Right lobe of liver (tissue), 6 donors: ENCODE measurements at regions not wholly inside any gene's neighbourhood (a gene's known extent, or its start where the extent isn't known, plus 50 kb on each side); places are given as distances from the start of the nearest gene placed in this dataset.

Experiments used
- ATAC-seq, 4 donors: fragments of 200-7000 bp; cut with Tn5 transposase; one replicate each; pipeline ENCODE4 v1.9.1; 2020; ENCODE audit warnings: mild to moderate bottlenecking in 4 of 4, moderate library complexity in 4 of 4
- DNase-seq, 3 donors: peaks; one replicate each; pipeline ENCODE4 v3.0.0-alpha.2; 2020
- H3K27ac ChIP-seq, 3 donors: fragments of 200-600 bp; one replicate each; pipeline ENCODE4 v1.8.0; 2022
- H3K27me3 ChIP-seq, 2 donors: fragments of 200-600 bp; one replicate each; pipeline ENCODE4 v1.8.0; 2022
- H3K36me3 ChIP-seq, 4 donors: fragments of 200-600 bp; sonication (generic) in 1 of 4; one replicate each; pipeline versions ENCODE4 v1.5.1 to v1.8.0; 2017 to 2022; ENCODE audit warnings: control low read depth in 1 of 4
- H3K4me1 ChIP-seq, 4 donors: fragments of 200-600 bp; sonication (generic) in 1 of 4; one replicate each; pipeline versions ENCODE4 v1.5.1 to v1.8.0; 2017 to 2022; ENCODE audit warnings: control low read depth in 1 of 4
- H3K4me3 ChIP-seq, 3 donors: fragments of 200-600 bp; one replicate each; pipeline ENCODE4 v1.8.0; 2022
- H3K9me3 ChIP-seq, 4 donors: fragments of 200-600 bp; sonication (generic) in 1 of 4; one replicate each; pipeline versions ENCODE4 v1.5.1 to v1.8.0; 2017 to 2022; ENCODE audit warnings: control low read depth in 1 of 4
- POLR2A ChIP-seq: fragments of 450-650 bp; IDR thresholded peaks from one replicate; pipeline ENCODE4 v1.6.1; 2017; ENCODE audit warnings: antibody characterized with exemption, mild to moderate bottlenecking
- WGBS: methylation state at CpG from one replicate; pipeline ENCODE4 v1.1.6; 2018; ENCODE audit warnings: low coverage, low lambda C conversion rate; ENCODE audit not compliant: insufficient coverage; ENCODE audit errors: missing lambda C conversion rate; 5-methylcytosine and 5-hydroxymethylcytosine counted together
- intact Hi-C, 2 donors: fragments of 100-400 bp; cut with DNase I; formaldehyde crosslinking; loops; one replicate each; pipeline versions ENCODE4 v1.11.2 to v1.14.1; 2022
- TF ChIP-seq, protein P1 (sequence below), 4 donors: fragments of 200-600 bp in 3 of 4; fragments of 450-650 bp in 1 of 4; IDR thresholded peaks; one replicate each; pipeline versions ENCODE4 v1.5.1 to v1.8.0; 2016 to 2022; ENCODE audit warnings: antibody characterized with exemption in 4 of 4, mild to moderate bottlenecking in 2 of 4
- donor health status: DM: no; HTN: yes; CAD: no.
- donor health status: DM: no; HTN: no; CAD: no.
- donor health status: DM: no; HTN: no; CAD: no.
- donor health status: DM: no; HTN: yes; CAD: no.
- donor health status: DM: no; HTN: yes; CAD: no.

DNA sequence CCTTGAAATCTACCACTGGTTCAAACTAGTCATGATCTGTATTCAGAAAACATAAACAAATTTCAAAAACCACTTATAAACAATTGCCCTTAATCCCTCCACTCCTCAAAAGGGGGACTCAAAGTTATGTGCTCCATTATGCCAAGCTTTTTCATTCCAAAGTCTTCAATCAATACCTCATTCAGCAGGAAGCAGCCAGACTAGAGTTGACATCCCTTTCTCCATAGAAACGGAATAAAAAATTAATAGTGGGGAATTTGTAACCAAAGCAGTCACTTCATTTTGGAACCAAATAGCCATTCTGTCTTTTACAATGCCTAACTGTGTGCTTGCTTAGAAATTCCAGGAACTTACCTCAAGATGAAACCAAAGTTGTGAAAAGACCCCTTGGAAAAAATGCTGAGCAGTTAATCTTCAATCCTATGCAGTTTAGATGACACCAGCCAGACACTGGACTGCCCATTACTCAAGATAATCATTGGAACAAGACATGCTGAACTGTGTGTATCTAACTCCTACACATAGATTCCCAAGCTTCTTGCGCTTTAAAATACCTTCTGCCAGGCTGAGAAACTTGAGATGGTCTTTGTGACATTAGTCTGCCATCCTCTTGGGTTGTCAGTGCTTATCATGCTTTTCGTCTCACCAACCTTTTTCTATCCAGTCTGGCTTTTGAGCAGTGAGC lies 406.2 kb downstream of the PLOD2 start:
- intact Hi-C loops, result no loop called here
- H3K4me3 ChIP-seq, result no peak overlapping the region
- no peak for DNase-seq
- WGBS, result 57% methylated on average over 3 of the region's 3 CpGs
- H3K4me1 ChIP-seq, result no peaks in the 10 kb centered on the region
- TF ChIP-seq, protein P1, sequence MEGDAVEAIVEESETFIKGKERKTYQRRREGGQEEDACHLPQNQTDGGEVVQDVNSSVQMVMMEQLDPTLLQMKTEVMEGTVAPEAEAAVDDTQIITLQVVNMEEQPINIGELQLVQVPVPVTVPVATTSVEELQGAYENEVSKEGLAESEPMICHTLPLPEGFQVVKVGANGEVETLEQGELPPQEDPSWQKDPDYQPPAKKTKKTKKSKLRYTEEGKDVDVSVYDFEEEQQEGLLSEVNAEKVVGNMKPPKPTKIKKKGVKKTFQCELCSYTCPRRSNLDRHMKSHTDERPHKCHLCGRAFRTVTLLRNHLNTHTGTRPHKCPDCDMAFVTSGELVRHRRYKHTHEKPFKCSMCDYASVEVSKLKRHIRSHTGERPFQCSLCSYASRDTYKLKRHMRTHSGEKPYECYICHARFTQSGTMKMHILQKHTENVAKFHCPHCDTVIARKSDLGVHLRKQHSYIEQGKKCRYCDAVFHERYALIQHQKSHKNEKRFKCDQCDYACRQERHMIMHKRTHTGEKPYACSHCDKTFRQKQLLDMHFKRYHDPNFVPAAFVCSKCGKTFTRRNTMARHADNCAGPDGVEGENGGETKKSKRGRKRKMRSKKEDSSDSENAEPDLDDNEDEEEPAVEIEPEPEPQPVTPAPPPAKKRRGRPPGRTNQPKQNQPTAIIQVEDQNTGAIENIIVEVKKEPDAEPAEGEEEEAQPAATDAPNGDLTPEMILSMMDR (IDR thresholded peaks at IDR 0.05), result no peak
- no peak for TF ChIP-seq POLR2A
- no peaks in the 10 kb centered on the region for H3K27me3 ChIP-seq
- H3K36me3 ChIP-seq, result no peaks in the 10 kb centered on the region
- H3K27ac ChIP-seq, result no peak overlapping the region
- ATAC-seq, result no peak
- no peaks in the 10 kb centered on the region for H3K9me3 ChIP-seq

DNA sequence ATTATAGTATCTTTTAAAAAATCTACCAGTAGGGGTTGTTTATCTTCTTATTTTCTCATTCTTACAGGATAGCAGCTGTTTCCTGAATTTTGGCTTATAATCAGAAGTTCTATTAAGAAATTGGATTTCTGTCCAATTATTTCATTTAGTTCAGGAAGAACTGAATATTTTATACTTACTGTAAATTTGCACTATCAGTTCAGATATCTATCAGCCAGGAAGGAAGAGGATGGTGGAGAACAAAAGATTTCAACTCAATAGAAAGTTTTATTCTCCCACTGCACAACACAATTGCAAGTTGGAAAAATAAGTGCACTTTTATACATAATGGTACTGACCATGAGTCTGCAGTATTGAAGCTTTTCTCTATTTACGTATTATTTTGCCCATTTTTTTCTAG lies 400.9 kb downstream of the PLOD2 start:
- H3K4me3 ChIP-seq, result no peak overlapping the region
- TF ChIP-seq, protein P1 (IDR thresholded peaks at IDR 0.05), result no peak
- WGBS, result 53% methylated on average over 1 of the region's 1 CpG
- ATAC-seq (no peak), DNase-seq (no peak)
- no peaks in the 10 kb centered on the region for H3K36me3 ChIP-seq
- intact Hi-C loops, result no loop called here
- H3K27ac ChIP-seq, result no peak overlapping the region
- H3K27me3 ChIP-seq, result no peaks in the 10 kb centered on the region
- H3K9me3 ChIP-seq, result no peaks in the 10 kb centered on the region
- no peaks in the 10 kb centered on the region for H3K4me1 ChIP-seq

- Histone ChIP-seq H3K27me3 (no peaks in the 10 kb centered on the region), H3K27ac (no peak overlapping the region), H3K36me3 (no peaks in the 10 kb centered on the region), H3K4me3 (no peak overlapping the region), H3K4me1 (no peaks in the 10 kb centered on the region), H3K9me3 (no peaks in the 10 kb centered on the region)
- no peak for TF ChIP-seq POLR2A
- TF ChIP-seq, protein P1 (IDR thresholded peaks at IDR 0.05), result peak; percentile 22 to 34 (median 30)
- DNase-seq (no peak), ATAC-seq (no peak)
- WGBS, result 0% methylated on average over 1 of the region's 1 CpG
- intact Hi-C loops, result no loop called here
These were observed 393.1 kb downstream of the PLOD2 start for GRCh38 chr3:145767909-145768308.

DNA sequence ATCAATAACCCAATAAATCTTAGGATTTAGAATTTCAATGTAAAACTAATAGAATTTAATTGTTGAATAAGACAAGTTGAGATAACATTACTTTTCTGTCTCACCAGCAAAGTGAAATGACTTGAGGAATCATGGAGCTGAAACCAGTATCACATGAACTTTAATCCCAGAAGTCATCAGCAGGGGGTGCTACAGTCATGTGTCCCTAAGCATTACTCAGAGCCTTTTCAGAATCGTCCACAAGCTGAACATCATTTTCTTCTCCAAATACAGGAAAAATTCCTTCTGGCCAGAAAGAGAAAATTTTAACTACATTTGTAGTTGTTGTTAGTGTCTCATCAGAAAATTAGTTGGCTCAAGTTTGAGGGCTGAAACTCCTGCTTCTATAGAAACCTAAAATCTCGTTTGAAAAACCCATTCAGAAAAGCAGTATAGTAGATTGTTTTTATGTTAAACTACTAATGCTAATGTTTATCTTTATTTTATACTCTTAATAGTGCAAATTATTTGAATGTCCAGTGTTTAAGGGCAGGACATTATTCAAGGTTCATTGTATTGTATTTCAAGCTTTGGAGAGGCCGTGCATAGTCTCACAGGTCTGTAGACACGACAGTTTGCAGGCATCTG lies 384.1 kb downstream of the PLOD2 start:
- Histone ChIP-seq H3K9me3 (no peaks in the 10 kb centered on the region), H3K36me3 (no peaks in the 10 kb centered on the region), H3K27ac (no peak overlapping the region), H3K4me3 (no peak overlapping the region), H3K27me3 (no peaks in the 10 kb centered on the region), H3K4me1 (no peaks in the 10 kb centered on the region)
- ATAC-seq (peak; percentile 48 to 75 (median 63)), DNase-seq (no peak)
- intact Hi-C loops, result no loop called here
- TF ChIP-seq, protein P1 (IDR thresholded peaks at IDR 0.05), result peak; percentile 45 to 58 (median 52)
- no peak for TF ChIP-seq POLR2A
- WGBS, result 52% methylated on average over 4 of the region's 4 CpGs
